ENCODE measurements at regions not wholly inside any gene's neighbourhood (a gene's known extent, or its start where the extent isn't known, plus 50 kb on each side); places are given as distances from the start of the nearest gene placed in this dataset.

GRCh38 chr5:165161204-165161603 is 1655.8 kb downstream of the MAT2B start:
- no peak for TF ChIP-seq ZFX (IDR thresholded peaks at IDR 0.05; ENCODE audit: borderline replicate concordance)
- peak; percentile 29; the same call in 1 of the 2 replicates for TF ChIP-seq CTCF (IDR thresholded peaks at IDR 0.05)
- H3K27ac ChIP-seq: no peak overlapping the region

GRCh38 chr5:165163861-165164260 is 1658.4 kb downstream of the MAT2B start:
- H3K27ac ChIP-seq: no peak overlapping the region
- TF ChIP-seq CTCF (IDR thresholded peaks at IDR 0.05) (no peak), ZFX (IDR thresholded peaks at IDR 0.05; ENCODE audit: borderline replicate concordance) (no peak)

- H3K27ac ChIP-seq: no peak overlapping the region
- TF ChIP-seq CTCF (IDR thresholded peaks at IDR 0.05) (no peak), ZFX (IDR thresholded peaks at IDR 0.05; ENCODE audit: borderline replicate concordance) (no peak)
Observed at GRCh38 chr5:165173651-165174050, 1668.2 kb downstream of the MAT2B start.

DNA sequence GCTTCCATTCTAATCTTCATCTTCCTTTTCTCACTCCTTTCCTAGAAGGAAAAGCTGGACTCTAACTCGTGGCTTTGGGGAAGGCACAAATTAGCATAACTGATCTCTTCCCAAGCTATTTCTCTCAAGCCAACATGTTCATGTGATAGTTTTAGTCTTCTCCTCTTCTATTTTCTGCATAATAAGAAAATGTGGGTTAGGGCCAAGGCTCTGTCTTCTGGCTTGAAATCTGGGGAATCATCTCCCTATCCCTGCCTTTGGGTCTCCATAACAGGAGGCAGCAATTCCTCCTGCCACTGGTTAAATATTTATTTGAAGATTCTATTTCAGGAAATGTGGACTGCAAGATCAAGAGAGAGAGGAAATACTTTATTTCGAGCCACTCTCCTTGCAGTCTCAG is 1669.6 kb downstream of the MAT2B start:
- TF ChIP-seq CTCF (IDR thresholded peaks at IDR 0.05): no peak
- no peak for TF ChIP-seq ZFX (IDR thresholded peaks at IDR 0.05; ENCODE audit: borderline replicate concordance)
- no peak overlapping the region for H3K27ac ChIP-seq

DNA sequence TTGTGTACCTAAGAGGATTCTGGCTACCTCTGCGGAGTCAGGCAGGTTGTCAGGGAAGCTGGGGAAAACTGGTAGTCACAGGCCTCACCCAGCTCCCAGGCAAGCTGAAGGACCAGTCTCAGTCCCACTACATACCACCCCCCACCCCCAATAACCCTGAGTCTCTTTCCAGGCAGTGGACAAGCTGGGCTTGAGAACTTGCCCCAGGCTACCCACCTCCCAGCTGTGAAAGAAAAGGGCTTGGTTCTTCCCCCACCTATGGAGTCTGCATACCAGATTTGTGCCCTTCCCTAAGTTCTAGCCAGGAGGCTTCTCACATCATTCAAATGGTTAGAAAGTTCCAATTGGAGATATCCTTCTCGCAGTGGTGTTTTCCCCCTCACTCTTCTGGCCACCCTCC is 1678.8 kb downstream of the MAT2B start:
- no peak overlapping the region for H3K27ac ChIP-seq
- no peak for TF ChIP-seq CTCF (IDR thresholded peaks at IDR 0.05)
- TF ChIP-seq ZFX (IDR thresholded peaks at IDR 0.05; ENCODE audit: borderline replicate concordance): no peak

DNA sequence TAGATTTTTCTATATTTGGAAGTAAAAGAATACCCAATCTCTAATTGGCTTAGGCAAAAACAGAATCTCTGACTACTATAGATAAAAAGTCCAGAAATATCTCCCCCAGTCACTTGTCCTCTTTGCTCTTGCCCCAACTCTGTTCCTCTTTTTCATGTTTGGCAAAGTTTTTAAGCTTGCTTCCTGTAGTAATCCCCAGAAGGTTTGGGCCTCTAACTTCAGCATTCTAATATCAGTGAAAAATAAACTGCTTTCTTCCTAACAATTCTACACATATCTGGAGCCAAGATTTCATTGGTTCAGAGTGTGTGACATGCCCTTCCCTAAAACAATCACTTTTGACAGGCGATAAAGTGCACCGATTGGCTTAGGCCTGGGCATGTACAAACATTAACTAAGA is 1680.3 kb downstream of the MAT2B start:
- H3K27ac ChIP-seq: no peak overlapping the region
- TF ChIP-seq CTCF (IDR thresholded peaks at IDR 0.05) (no peak), ZFX (IDR thresholded peaks at IDR 0.05; ENCODE audit: borderline replicate concordance) (no peak)

- no peak overlapping the region for H3K27ac ChIP-seq
- TF ChIP-seq CTCF (IDR thresholded peaks at IDR 0.05) (no peak), ZFX (IDR thresholded peaks at IDR 0.05; ENCODE audit: borderline replicate concordance) (no peak)
Observed at GRCh38 chr5:165187815-165188214, 1682.4 kb downstream of the MAT2B start.
